ENCODE measurements at regions not wholly inside any gene's neighbourhood (a gene's known extent, or its start where the extent isn't known, plus 50 kb on each side); places are given as distances from the start of the nearest gene placed in this dataset.

- TF ChIP-seq CTCF (IDR thresholded peaks at IDR 0.05) (no peak), POLR2A (IDR thresholded peaks at IDR 0.05) (no peak)
Observed at GRCh38 chr3:110133971-110134370, 796.6 kb upstream of the DPPA4 start.

Data from uterus (tissue), 2 donors.